GM19043 (cell line): ENCODE measurements at regions not wholly inside any gene's neighbourhood (a gene's known extent, or its start where the extent isn't known, plus 50 kb on each side); places are given as distances from the start of the nearest gene placed in this dataset.

Experiments used
- ATAC-seq: cut with Tn5 transposase; IDR thresholded peaks from one replicate; pipeline ENCODE4 v1.9.1; 2021; ENCODE audit warnings: low read depth; ENCODE audit not compliant: unreplicated experiment

- no peak for ATAC-seq
Measured at GRCh38 chr16:61596655-61597054, 439.6 kb downstream of the CDH8 start.

DNA sequence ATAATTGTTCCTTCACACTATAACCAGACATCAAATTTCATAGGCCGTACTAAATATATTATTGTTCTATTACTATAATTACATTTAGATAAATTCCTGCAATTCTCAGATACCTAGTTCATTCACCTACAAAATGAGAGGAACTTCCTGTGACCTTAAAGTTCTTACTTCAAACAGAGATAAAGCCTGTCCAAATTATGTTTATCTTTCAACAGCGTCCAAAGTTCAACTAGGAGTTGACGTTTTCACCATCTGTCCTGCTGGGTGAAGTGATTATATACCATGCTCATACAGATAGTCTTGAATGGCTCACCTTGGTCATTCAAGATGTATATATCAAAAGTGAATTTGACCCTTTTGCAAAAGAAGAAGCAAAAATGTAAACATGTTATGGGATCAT, 440.6 kb downstream of the CDH8 start:
- ATAC-seq, result no peak

DNA sequence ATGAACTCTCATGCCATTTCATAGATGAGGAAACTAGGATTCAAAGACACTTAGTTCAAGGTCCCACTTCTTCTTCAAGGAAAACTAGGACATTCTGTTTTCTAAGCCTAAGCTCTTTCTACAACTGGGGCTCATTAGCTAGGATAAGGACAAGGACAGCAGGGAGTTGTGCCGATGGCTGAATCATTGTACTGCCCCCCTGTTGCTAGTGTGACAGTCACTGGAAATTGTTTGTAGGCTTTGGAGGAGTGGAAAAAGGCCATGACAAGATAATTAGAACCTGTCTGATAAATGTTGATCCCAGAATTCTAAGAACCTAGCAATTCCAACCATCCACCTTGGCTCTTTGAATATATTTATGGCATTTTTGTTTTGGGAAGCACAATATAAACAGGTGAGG, 445.7 kb downstream of the CDH8 start:
- no peak for ATAC-seq

GRCh38 chr16:61587526-61587925, 448.7 kb downstream of the CDH8 start:
- no peak for ATAC-seq

GRCh38 chr16:61581417-61582046, 454.7 kb downstream of the CDH8 start:
- no peak for ATAC-seq

- ATAC-seq, result no peak
Measured at GRCh38 chr16:61580579-61580978, 455.7 kb downstream of the CDH8 start.

DNA sequence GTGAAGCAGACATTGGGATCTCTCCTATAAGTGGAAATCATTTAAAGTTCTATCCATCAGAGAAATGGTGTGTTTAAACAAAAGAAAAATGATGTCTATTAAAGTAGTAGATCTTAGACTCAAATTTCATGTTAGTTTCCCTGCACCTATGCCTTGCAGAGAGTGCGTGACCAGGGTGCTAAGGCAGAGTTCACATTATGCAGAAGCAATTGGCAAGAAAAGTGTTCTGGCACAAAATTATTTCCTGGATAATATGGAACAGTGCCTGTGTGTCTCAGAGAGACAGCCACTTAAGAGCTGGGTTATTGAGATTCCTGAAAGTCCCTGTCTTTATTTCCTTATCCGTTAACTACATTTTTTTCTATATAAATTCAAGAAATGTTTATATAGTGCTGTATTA, 457.0 kb downstream of the CDH8 start:
- no peak for ATAC-seq

GRCh38 chr16:61576476-61576875, 459.8 kb downstream of the CDH8 start:
- no peak for ATAC-seq

DNA sequence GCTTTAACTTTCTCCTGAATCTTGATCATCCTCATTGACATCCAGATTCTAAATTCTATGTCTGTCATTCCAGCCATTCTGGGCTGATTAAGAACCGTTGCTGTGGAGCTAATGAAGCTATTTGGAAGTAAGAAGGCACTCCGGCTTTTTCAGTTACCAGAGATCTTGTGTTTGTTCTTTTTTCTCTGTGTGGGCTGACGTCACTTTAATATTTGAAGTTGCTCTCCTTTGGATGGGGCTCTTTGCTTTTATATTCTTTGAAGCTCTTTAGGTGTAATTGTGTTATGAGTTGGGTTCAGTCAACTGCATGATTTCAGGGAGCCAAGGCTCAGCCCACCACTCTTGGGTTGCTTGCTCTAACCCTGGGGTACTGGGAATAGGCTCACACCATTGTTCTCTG, 460.6 kb downstream of the CDH8 start:
- ATAC-seq, result no peak

GRCh38 chr16:61569028-61569427, 467.2 kb downstream of the CDH8 start:
- ATAC-seq, result no peak

GRCh38 chr16:61564716-61565115, 471.5 kb downstream of the CDH8 start:
- ATAC-seq, result no peak

GRCh38 chr16:61555718-61556441, 480.4 kb downstream of the CDH8 start:
- no peak for ATAC-seq

DNA sequence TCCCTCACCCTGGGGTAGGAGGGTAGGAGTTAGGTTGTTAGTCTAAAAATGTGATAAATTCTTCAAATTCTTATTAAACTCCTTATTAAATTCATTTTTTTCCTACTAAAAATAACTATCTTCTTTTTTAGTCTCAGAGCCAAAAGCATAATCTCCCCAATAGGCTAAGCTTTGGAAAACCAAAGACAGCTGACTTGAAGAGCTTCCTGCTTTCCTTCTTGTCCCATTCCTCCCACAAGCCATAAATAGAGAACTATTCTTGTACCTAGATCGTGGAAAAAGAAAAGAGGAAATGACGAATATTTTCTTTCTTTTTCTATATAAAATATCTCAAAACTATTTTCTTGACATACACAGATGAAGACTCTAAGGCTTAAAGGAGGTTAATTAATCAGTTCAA, 486.9 kb downstream of the CDH8 start:
- no peak for ATAC-seq

- ATAC-seq, result no peak
Measured at GRCh38 chr16:61547626-61548025, 488.6 kb downstream of the CDH8 start.

GRCh38 chr16:61544165-61544564, 492.1 kb downstream of the CDH8 start:
- no peak for ATAC-seq

GRCh38 chr16:61540216-61540615, 496.0 kb downstream of the CDH8 start:
- no peak for ATAC-seq

DNA sequence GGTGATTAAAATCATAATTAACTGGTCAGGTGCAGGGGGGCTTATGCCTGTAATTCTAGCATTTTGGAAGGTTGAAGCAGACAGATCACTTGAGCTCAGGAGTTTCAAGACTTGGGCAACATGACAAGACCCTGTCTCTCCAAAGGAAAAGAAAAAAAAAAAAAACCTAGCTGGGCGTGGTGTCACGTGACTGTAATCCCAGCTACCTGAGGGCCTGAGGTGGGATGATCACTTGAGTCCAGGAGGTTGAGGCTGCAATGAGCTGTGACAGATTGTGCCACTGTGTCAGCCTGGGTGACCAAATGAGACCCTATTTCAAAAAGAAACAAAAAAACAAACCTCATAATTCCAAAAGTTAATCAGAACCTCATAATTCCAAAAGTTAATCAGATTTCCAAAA, 505.5 kb downstream of the CDH8 start:
- no peak for ATAC-seq

- no peak for ATAC-seq
Measured at GRCh38 chr16:61500851-61501250, 535.4 kb downstream of the CDH8 start.

DNA sequence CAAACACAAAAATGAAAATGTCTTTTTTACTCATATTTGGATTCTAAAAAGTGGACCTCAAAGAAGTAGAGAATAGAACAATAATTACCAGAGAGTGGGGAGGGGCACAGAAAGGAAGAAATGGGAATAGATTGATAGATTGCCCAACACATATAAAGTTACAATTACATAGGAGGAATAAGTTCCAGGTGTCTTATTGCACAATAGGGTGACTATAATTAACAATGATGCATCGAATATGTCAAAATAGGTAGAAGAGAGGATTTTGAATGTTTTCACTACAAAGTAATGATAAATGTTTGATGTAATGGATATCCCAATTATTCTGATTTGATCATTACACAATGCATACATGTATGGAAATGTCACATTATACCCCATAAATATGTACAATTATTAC, 556.0 kb downstream of the CDH8 start:
- ATAC-seq, result no peak

- ATAC-seq, result no peak
Measured at GRCh38 chr16:61471737-61472136, 564.5 kb downstream of the CDH8 start.

GRCh38 chr16:61471023-61471422, 565.2 kb downstream of the CDH8 start:
- ATAC-seq, result no peak

DNA sequence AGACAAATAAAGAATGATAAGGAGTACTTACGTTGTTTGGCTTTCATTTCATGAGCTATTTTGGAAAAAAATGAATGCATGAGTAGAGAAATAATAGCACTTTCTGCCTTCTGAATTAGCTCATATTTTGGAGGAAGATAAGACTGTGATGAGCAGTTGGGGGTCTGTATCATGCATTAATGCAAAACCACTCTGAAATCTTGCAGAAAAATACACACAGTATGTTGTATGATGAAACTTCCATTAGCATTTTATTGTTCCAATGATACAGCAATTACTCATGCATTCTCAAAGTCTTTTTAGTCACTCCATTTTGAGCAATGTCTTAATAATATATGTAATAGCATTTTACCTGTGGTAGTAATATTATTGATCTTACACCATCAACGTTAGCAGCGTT, 571.0 kb downstream of the CDH8 start:
- ATAC-seq, result no peak
